ENCODE measurements at regions not wholly inside any gene's neighbourhood (a gene's known extent, or its start where the extent isn't known, plus 50 kb on each side); places are given as distances from the start of the nearest gene placed in this dataset.

DNA sequence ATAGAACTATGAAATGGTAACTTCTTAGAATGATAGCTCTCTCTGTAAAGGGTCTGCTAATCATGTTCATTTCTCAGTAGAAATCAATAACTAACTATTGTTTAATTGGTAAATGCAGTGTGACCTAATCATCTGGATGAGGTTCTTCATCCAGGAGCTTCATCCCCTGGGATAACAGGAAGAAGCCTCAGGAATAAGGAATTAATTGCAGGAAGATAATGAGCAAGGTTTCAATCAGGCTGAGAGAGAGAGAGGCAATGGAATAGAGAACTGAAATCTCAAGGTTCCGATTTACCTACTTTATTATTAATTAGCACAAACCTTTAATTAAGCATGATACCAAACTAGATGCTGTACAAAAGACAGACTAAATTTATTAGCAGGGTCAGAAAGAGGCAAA lies 499.7 kb downstream of the MAT2B start:
- no peak for TF ChIP-seq EZH2phosphoT487 (conservative IDR thresholded peaks at IDR 0.05; ENCODE audit: low read length)
- TF ChIP-seq, protein P1, sequence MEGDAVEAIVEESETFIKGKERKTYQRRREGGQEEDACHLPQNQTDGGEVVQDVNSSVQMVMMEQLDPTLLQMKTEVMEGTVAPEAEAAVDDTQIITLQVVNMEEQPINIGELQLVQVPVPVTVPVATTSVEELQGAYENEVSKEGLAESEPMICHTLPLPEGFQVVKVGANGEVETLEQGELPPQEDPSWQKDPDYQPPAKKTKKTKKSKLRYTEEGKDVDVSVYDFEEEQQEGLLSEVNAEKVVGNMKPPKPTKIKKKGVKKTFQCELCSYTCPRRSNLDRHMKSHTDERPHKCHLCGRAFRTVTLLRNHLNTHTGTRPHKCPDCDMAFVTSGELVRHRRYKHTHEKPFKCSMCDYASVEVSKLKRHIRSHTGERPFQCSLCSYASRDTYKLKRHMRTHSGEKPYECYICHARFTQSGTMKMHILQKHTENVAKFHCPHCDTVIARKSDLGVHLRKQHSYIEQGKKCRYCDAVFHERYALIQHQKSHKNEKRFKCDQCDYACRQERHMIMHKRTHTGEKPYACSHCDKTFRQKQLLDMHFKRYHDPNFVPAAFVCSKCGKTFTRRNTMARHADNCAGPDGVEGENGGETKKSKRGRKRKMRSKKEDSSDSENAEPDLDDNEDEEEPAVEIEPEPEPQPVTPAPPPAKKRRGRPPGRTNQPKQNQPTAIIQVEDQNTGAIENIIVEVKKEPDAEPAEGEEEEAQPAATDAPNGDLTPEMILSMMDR (IDR thresholded peaks at IDR 0.05; ENCODE audit: insufficient read depth, low read length, poor library complexity, severe bottlenecking), result no peak
- H3K4me3 ChIP-seq (ENCODE audit: insufficient read depth, low read length, poor library complexity, severe bottlenecking), result no peak overlapping the region
- H3K27ac ChIP-seq (ENCODE audit: low read depth, low read length), result no peak overlapping the region
- no peak overlapping the region for H2AFZ ChIP-seq (ENCODE audit: low read depth, low read length, severe bottlenecking)
- no peak overlapping the region for H3K4me2 ChIP-seq (ENCODE audit: low read depth, low read length, poor library complexity, severe bottlenecking)
- no peaks in the 10 kb centered on the region for H3K9me3 ChIP-seq (ENCODE audit: insufficient read depth, low read length)
- no peaks in the 10 kb centered on the region for H3K79me2 ChIP-seq (ENCODE audit: insufficient read depth, low read length)
- H4K20me1 ChIP-seq (ENCODE audit: low read depth, low read length), result no peaks in the 10 kb centered on the region
- no peaks in the 10 kb centered on the region for H3K36me3 ChIP-seq (ENCODE audit: low read length)
- H3K27me3 ChIP-seq (ENCODE audit: low read length), result no peaks in the 10 kb centered on the region
- H3K9me2 ChIP-seq (replicated peaks; ENCODE audit: insufficient read depth, low read length), result no peaks in the 10 kb centered on the region
- no peaks in the 10 kb centered on the region for H3F3A ChIP-seq (ENCODE audit: insufficient read depth)
- H3K9ac ChIP-seq (ENCODE audit: low read length), result no peak overlapping the region

DNA sequence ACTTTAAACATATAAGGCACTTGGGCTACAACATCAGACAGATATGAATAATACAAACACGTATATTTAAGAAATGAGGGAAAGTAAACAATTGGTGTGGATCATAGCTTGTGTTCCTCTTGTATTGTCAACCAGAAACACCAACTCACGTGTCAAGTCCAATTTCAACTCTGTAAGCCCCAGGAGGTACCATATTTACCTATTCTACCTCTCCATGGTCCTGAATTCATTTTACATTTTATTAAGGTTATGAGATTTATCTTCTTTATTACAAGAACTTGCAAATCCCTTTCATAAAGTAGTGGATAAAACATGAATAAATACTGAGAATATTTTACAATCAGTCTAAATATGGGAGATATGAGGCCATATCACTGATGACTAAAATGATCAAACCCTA lies 501.6 kb downstream of the MAT2B start:
- Histone ChIP-seq H3K9me2 (replicated peaks; ENCODE audit: insufficient read depth, low read length) (no peaks in the 10 kb centered on the region), H3K4me2 (ENCODE audit: low read depth, low read length, poor library complexity, severe bottlenecking) (no peak overlapping the region), H4K20me1 (ENCODE audit: low read depth, low read length) (no peaks in the 10 kb centered on the region), H2AFZ (ENCODE audit: low read depth, low read length, severe bottlenecking) (no peak overlapping the region), H3K9ac (ENCODE audit: low read length) (no peak overlapping the region), H3K4me3 (ENCODE audit: insufficient read depth, low read length, poor library complexity, severe bottlenecking) (no peak overlapping the region), H3F3A (ENCODE audit: insufficient read depth) (no peaks in the 10 kb centered on the region), H3K27ac (ENCODE audit: low read depth, low read length) (no peak overlapping the region), H3K79me2 (ENCODE audit: insufficient read depth, low read length) (no peaks in the 10 kb centered on the region), H3K36me3 (ENCODE audit: low read length) (no peaks in the 10 kb centered on the region), H3K9me3 (ENCODE audit: insufficient read depth, low read length) (no peaks in the 10 kb centered on the region), H3K27me3 (ENCODE audit: low read length) (no peaks in the 10 kb centered on the region)
- TF ChIP-seq EZH2phosphoT487 (conservative IDR thresholded peaks at IDR 0.05; ENCODE audit: low read length), result no peak
- TF ChIP-seq, protein P1 (IDR thresholded peaks at IDR 0.05; ENCODE audit: insufficient read depth, low read length, poor library complexity, severe bottlenecking), result no peak

DNA sequence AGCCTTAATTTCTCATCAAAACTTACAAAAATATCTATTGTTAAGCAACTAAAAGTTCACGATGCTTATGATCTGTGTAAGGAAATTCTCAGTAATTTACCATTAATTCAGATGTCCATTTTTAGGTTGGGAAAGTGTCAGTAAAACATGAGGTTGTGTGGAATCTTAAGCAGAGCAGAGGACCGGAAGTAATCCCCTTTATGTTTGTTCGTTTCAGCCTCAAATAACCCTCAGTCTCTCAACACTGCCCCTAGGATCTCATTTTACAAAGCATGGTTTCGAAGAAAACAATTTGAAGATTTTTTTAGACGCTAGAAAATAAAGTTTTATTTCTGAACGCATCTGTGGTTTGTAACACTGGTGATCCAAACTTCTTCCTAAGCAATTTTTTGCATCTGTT lies 504.2 kb downstream of the MAT2B start:
- no peak overlapping the region for H3K9ac ChIP-seq (ENCODE audit: low read length)
- no peaks in the 10 kb centered on the region for H4K20me1 ChIP-seq (ENCODE audit: low read depth, low read length)
- H3K27ac ChIP-seq (ENCODE audit: low read depth, low read length), result no peak overlapping the region
- no peaks in the 10 kb centered on the region for H3K9me2 ChIP-seq (replicated peaks; ENCODE audit: insufficient read depth, low read length)
- no peak overlapping the region for H3K4me2 ChIP-seq (ENCODE audit: low read depth, low read length, poor library complexity, severe bottlenecking)
- TF ChIP-seq EZH2phosphoT487 (conservative IDR thresholded peaks at IDR 0.05; ENCODE audit: low read length), result no peak
- TF ChIP-seq, protein P1 (IDR thresholded peaks at IDR 0.05; ENCODE audit: insufficient read depth, low read length, poor library complexity, severe bottlenecking), result no peak
- no peaks in the 10 kb centered on the region for H3K9me3 ChIP-seq (ENCODE audit: insufficient read depth, low read length)
- no peaks in the 10 kb centered on the region for H3K27me3 ChIP-seq (ENCODE audit: low read length)
- H3K79me2 ChIP-seq (ENCODE audit: insufficient read depth, low read length), result no peaks in the 10 kb centered on the region
- H3K4me3 ChIP-seq (ENCODE audit: insufficient read depth, low read length, poor library complexity, severe bottlenecking), result no peak overlapping the region
- no peaks in the 10 kb centered on the region for H3F3A ChIP-seq (ENCODE audit: insufficient read depth)
- H2AFZ ChIP-seq (ENCODE audit: low read depth, low read length, severe bottlenecking), result no peak overlapping the region
- no peaks in the 10 kb centered on the region for H3K36me3 ChIP-seq (ENCODE audit: low read length)

Data from SU-DHL-6 (cell line).